ENCODE measurements at regions not wholly inside any gene's neighbourhood (a gene's known extent, or its start where the extent isn't known, plus 50 kb on each side); places are given as distances from the start of the nearest gene placed in this dataset.
A peak's percentile ranks its signal among the peaks of the same experiment; 100 is the strongest.

GRCh38 chr6:99219788-99220187 lies 129.7 kb downstream of the FAXC start:
- in situ Hi-C loops (cut with MboI; ENCODE audit: low pct_unique_long_range_greater_than_20kb, low sequenced_read_pairs, unreplicated experiment), result no loop called here
- DNase-seq (ENCODE audit: low spot score), result peak; percentile 45

GRCh38 chr6:99216959-99217358 lies 132.5 kb downstream of the FAXC start:
- DNase-seq (ENCODE audit: low spot score), result no peak
- no peak for TF ChIP-seq CTCF (IDR thresholded peaks at IDR 0.05; ENCODE audit: extremely low read depth, insufficient read depth, missing control alignments)
- in situ Hi-C loops (cut with MboI; ENCODE audit: low pct_unique_long_range_greater_than_20kb, low sequenced_read_pairs, unreplicated experiment), result no loop called here

More at GRCh38 chr6:99219788-99220187, 129.7 kb downstream of the FAXC start:
- TF ChIP-seq CTCF (IDR thresholded peaks at IDR 0.05; ENCODE audit: extremely low read depth, insufficient read depth, missing control alignments), result peak; percentile 56

GRCh38 chr6:99195986-99196655 lies 153.4 kb downstream of the FAXC start:
- in situ Hi-C loops (cut with MboI; ENCODE audit: low pct_unique_long_range_greater_than_20kb, low sequenced_read_pairs, unreplicated experiment), result no loop called here
- no peak for DNase-seq (ENCODE audit: low spot score)
- no peak for TF ChIP-seq CTCF (IDR thresholded peaks at IDR 0.05; ENCODE audit: extremely low read depth, insufficient read depth, missing control alignments)

GRCh38 chr6:99192561-99192960 lies 156.9 kb downstream of the FAXC start:
- no peak for DNase-seq (ENCODE audit: low spot score)
- TF ChIP-seq CTCF (IDR thresholded peaks at IDR 0.05; ENCODE audit: extremely low read depth, insufficient read depth, missing control alignments), result no peak
- in situ Hi-C loops (cut with MboI; ENCODE audit: low pct_unique_long_range_greater_than_20kb, low sequenced_read_pairs, unreplicated experiment), result no loop called here

- TF ChIP-seq CTCF (IDR thresholded peaks at IDR 0.05; ENCODE audit: extremely low read depth, insufficient read depth, missing control alignments), result no peak
- DNase-seq (ENCODE audit: low spot score), result peak; percentile 50
- in situ Hi-C loops (cut with MboI; ENCODE audit: low pct_unique_long_range_greater_than_20kb, low sequenced_read_pairs, unreplicated experiment), result no loop called here
These were observed 159.4 kb downstream of the FAXC start for GRCh38 chr6:99189823-99190721.

GRCh38 chr6:99187429-99187828 lies 162.0 kb downstream of the FAXC start:
- DNase-seq (ENCODE audit: low spot score), result no peak
- no peak for TF ChIP-seq CTCF (IDR thresholded peaks at IDR 0.05; ENCODE audit: extremely low read depth, insufficient read depth, missing control alignments)
- in situ Hi-C loops (cut with MboI; ENCODE audit: low pct_unique_long_range_greater_than_20kb, low sequenced_read_pairs, unreplicated experiment), result no loop called here
